ENCODE measurements at regions not wholly inside any gene's neighbourhood (a gene's known extent, or its start where the extent isn't known, plus 50 kb on each side); places are given as distances from the start of the nearest gene placed in this dataset.
A peak's percentile ranks its signal among the peaks of the same experiment; 100 is the strongest.

DNA sequence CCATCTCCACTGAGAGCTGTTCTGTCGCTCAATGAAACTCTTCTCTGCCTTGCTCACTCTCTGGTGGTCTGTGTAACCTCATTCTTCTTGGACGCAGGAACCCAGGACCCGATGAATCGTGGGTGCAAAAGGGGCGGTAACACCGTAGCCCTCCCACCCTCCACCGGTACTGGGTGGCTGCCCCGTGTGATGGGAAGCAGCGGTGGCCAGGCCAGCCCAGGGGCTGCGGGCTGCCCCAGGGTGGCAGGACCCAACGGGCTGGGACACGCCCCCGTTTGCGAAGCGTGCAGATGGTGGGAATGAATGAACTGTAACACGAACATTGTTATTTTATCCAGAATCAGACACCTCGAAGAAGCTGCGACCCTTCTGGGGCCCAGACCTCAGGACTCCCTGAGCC lies 92.3 kb upstream of the BACE2 start:
- DNase-seq: no peak

DNA sequence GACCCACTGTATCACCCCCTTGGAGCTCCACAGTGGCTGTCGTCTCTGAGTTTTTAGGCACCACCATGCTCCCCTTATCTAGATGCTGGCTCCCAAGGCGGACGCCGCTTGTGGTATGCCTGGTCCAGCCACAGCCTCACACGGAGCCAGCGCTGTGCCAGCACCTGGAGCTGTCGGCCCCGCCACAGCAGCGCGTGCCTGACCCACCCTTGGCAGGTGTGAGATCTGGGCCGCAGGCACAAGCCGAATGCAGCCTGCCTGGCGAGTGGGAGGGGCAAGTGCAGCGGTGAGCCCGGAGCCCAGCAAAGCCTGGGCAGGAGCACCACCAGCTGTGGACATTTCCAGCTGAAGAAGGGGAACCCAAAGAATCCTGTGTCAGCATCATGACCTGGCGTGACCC lies 91.9 kb upstream of the BACE2 start:
- no peak for DNase-seq

DNA sequence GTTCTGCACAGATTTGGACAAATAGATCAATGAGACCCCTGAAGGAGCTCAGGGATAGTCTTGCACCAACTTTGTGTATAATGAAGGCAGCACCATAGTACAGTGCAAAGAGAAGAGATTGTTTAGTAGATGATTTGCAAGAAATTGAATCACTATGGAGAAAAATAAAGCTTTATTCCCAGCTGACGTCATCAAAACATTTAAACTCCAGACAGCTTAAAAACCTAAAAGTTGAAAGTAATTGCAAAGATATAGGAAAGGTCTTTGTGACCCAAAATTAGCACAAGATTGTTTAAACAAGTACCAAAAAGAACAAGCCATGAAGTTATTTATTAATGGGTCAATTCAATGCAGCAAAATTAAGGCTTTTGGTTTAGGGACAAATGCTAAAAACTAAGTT lies 88.8 kb upstream of the BACE2 start:
- DNase-seq: no peak

DNA sequence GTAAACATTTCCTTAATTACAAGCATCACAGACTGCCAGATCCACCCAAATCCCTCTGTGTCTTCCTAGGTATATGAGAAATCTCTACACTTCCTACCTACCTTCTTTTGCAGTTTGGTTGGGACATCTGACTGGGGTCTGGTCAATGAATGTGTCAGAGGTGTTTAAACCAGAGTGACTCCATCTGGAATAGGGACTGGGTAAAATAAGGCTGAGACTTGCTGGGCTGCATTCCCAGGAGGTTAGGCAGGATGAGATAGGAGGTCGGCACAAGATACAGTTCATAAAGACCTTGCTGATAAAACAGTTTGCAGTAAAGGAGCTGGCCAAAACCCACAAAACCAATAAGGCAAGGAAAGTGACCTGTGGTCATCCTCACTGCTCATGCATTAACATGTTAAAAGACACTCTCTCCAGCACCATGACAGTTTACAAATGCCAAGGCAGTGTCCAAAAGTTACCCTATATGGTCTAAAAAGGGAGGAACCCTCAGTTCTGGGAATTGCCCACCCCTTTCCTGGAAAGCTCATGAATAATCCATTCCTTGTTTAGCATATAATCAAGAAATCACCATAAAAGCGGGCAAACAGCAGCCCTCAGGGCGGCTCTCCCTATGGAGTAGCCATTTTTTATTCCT lies 87.4 kb upstream of the BACE2 start:
- no peak for DNase-seq

DNA sequence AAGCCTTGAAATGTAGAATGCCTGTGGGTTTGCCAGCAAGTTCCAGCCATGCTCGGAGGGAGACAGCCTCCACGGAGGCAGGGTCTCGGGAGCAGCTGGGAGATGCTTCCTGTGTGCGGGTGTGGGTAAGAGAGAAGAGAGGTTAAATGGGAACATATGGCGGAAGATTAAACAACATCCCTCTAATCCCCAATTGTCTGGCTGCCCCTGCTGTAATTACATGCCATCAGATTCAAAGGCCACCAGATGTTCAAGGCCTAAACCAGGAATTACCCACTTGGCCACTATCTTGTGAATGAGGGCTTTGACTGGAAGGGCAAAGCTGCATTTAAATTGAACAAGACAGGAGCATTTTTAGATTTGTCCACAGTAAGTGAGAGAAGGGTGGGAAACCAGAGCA lies 81.4 kb upstream of the BACE2 start:
- no peak for DNase-seq

DNA sequence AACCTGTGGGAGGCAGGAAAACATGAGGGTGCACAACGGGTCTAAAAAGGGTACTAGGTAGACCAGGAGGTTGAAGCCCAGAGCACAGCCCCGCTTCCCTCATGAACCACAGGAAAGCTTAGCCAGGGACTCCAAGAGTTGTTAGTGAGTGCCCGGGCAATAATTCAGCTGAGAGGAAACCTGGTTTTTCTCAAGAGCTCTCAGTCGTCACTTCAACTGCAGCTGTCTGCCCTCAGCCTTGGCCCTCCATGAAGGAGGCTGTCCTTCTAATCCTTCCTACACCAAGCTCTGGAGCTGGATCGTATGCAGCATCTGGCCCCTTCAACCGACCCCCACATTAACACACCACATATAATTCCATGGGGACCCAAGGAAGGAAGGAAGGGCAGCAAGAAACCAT lies 77.0 kb upstream of the BACE2 start:
- DNase-seq: no peak

DNA sequence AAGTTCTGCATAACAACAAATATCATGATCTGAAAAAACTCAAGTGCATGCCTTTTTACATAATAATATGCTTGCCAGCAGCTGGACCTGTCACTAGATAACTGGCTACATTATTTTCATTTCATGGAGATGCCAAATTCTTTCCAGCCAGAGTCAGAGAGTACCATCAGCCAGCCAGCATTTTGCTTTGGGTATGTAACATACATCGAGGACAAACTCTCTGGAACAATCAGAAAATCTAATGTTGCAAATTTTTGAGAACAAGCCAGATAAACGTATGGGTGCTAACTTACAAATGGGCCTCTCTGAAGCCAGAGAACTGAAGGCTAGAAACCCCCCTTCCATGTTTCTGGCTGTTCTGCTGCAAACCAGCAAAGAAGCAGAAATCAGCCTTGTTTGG lies 76.3 kb upstream of the BACE2 start:
- no peak for DNase-seq

DNA sequence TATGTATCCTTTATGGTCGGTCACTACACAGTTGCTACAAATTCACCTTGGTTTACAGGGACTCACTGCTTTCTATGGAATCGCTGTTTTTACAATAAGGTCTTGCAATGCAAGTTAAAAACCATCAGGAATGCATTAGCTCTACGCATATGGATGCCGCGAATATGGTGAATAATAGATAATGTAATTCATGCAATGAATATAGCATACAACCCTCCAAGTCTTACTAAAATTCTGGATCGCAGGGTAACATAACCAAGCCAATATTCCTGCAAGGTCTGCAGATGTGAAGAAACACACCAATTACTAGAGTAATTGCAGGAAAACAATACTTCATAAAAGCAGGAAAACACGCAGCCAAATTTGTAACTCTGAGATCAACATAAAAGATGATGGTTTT lies 75.6 kb upstream of the BACE2 start:
- no peak for DNase-seq

DNA sequence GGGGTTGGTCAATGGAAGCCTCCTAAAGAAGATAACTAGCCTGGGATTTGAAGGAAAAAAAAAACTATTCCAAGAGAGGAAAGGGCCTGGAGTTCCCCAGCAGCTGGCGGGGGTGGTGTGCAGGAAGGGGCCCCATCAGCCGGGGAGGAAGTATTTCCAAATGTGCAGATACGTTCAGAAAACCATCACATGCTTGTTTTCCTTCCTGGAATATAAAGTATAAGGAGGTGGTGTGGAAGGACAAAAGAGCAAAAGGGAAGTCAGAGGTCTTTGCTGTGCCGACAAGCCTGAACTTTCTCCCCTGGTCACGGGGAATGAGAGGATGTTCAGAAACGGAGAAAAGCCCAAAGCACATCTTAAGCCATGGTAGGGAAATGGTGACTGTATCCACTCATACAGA lies 72.0 kb upstream of the BACE2 start:
- no peak for DNase-seq

DNA sequence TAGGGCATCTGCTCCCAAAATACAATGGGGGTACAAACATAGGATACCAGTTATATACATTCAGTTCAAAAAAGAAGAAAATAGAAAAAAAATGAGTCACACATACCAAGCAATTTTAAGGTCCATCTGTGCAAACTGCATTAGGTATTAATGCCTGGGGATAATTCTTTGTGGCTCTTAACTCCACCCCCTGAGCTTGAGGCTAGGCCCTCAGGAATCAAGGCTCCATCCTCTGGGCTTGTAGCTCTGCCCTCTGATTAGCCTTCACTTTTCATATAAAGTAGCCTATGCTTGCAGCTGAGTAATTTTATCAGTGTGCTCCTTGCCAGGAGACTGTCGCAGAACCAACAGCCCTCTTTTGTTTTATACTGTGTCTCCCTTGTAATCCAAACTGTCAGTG lies 69.9 kb upstream of the BACE2 start:
- no peak for DNase-seq

DNA sequence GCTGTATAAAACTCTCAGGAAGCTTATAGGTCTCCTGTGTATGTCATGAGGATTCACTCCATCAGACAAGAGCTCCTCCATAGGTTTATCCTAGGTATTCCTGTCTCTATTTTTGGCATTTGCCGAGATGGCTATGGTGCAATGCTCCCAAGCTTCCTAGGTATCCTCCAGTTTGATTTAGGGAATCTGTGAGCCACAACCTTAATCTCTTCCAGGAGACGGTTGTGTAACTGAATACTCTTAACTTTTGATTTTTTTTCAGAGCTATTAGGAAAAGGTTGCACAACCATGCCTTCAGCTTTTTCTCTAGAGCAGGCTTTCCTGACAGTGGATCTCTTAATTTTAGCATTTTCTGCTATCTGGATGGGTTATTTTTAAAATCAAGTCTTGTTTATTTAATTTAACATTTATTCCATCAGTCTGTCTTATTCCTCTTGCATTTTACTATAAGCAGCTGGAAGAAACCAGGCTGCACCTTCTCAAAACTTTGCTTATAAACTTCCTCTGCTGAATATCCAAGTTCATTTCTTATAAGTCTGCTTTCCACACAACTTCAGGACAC lies 69.4 kb upstream of the BACE2 start:
- DNase-seq: no peak

DNA sequence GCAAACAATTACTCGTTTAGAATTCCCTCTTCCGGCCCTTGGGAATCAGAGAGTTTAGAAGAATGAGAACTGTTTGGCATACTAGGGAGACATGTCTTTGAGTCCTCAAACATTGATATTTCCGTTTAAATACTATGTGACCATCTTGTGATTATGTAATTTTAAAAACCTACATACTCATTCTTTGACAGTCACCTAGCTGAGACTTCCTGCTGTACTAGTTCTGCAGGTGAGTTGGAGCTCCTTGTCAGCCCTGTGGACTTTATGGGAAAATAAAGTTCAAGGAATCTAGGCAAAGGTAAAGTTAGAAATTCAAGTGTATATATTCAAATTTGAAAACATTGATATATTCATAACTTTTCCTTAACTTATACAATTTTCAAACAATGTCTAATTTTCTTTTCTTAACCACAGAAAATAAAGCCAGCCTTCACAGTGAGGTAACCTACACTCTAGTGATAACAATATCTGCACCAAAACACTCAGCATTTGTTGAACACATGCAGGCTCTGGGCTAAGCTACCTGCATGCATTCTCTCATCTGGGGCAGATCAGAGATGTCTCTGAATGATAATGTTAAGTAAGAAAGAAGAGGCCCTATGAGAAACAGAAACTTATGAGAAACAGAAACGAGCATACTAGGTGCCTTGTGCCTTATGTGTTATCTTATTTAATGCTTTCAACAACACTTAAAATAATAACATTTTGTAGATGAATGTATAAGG lies 67.0 kb upstream of the BACE2 start:
- DNase-seq: no peak

DNA sequence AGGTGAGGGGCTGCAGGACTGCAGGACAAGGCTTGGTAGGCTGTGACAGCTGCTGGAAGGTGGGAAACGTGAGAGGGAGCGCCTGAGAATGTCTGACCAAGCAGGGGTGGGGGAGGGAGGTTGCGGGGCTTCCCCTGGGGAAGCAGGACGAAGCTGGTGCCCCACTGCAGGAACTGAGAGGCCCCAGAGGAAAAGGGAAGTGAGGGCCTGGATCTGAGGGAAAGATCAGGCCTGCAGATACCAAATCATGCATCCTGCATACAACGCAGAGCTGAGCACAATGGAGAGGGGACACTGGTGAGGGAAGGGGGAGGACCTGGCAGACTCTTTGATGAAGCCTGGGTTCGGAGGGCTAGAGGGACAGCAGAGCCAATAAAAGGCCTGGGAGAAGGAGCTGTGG lies 65.7 kb upstream of the BACE2 start:
- DNase-seq: peak in 1 of 58 donors; percentile 0

DNA sequence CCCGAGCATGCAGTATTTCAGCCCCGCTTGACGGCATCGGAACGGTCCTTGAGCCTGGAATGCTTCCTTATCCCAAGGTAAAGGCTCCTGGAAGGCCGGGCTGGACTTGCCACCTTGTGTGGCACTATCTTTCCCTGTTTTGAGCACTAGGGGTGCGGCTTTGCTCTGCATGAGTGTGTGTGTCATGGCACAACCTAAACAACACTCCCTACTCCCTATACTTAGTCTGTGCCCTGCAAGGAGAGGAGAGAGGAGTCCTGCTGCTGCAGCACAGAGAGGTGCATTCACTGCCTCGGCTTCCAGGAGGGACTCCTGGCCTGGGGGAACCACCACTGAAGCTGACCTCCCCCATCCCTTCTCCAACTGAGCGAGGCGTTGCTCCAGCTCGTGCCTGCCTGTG lies 60.4 kb upstream of the BACE2 start:
- no peak for DNase-seq

DNA sequence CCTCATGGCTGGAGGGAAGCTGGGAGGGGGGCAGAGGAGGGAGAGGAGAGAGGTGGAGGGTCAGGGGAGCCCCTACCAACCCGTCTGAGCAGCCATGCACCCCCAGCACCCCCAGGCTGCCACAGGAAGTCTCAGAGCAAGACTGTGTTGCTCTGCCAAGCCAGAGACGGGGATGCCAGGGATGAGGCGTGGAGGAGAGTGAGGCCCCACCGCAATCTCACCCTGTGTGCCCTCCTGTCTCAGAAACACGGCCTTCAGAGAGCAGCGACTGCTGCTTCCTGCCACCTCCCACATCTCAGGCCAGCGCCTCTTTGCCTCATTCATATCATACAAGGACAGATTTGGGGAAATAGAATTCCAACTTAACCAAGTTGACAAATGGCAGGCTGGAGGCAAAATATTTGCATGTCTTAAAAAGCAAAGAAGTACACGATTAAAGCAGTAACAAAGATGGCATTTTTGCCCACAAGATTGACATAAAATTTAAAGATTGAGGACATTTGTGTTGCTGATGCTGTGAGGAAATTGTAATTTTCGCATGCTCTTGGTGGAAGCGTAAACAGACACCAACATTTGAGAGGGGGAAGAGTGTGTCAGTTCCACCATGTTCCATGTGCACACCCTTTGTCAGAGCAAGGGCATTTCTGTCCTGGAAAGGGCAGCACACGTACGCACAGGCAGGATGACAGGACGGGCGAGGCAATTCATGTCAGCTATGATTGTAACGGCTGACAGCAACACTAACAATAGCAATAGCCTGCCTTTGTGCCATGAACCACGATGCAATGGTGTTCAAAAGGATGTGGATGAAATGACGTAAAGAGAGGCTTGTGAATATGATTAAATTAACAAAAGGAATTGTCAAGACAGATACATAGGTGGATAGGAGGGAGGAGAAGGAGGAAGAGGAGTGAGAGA lies 59.0 kb upstream of the BACE2 start:
- no peak for DNase-seq

DNA sequence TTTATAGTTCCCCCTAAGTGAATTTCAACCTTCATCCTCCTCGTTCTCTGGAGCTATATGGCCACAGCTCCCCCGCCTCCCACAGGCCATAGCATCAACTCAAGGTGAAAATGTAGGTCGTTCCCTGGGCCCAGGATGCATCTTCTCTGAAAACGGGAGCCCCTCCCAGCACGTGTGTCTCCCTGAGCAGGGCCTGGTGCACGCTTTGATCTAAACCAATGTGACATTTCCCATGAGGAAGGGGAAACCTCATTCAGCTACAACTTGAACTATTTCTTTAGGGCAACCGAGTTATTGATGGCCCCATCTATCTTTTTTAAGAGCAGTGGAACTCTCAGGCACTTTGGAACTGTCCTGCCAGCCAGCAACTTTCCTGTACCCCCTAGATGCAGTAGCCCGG lies 57.8 kb upstream of the BACE2 start:
- no peak for DNase-seq

DNA sequence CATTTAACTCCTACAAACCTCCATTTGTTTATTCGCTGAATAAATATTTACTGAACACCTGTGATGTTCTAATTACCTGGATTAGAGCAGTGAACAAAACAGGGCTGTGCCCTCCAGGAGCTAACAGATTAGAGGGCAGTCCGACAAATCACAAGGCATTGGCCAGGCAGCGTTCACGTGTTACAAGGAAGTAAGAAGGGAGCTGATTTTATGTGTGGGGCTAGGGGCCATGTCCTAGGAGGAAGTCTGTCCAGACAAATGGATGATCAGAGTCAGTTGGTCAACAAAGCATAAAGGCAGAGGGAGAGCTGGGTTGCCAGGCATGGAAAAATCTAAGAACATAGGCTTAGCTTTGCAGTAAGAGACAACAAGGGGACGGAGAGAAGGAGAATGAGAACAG lies 57.3 kb upstream of the BACE2 start:
- DNase-seq: no peak

DNA sequence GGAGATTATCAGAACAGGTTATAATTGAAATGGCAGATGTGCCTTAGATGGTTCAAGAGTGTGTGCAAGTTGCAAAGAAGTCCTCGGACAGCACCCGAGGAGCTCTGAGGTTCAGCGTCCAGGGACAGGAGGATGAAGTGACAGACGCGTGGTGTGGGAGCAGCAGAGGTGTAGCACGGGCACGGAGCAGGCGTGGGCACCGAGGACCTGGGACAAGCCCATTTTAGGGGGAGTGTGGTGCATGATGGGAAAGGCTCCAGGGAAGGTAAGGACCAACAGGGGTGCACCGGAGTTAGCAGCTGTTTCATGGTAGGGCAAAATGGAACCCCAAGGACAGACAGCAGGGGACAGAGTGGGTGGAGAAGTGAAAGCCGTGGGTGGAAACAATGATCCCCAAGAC lies 56.3 kb upstream of the BACE2 start:
- DNase-seq: no peak

DNA sequence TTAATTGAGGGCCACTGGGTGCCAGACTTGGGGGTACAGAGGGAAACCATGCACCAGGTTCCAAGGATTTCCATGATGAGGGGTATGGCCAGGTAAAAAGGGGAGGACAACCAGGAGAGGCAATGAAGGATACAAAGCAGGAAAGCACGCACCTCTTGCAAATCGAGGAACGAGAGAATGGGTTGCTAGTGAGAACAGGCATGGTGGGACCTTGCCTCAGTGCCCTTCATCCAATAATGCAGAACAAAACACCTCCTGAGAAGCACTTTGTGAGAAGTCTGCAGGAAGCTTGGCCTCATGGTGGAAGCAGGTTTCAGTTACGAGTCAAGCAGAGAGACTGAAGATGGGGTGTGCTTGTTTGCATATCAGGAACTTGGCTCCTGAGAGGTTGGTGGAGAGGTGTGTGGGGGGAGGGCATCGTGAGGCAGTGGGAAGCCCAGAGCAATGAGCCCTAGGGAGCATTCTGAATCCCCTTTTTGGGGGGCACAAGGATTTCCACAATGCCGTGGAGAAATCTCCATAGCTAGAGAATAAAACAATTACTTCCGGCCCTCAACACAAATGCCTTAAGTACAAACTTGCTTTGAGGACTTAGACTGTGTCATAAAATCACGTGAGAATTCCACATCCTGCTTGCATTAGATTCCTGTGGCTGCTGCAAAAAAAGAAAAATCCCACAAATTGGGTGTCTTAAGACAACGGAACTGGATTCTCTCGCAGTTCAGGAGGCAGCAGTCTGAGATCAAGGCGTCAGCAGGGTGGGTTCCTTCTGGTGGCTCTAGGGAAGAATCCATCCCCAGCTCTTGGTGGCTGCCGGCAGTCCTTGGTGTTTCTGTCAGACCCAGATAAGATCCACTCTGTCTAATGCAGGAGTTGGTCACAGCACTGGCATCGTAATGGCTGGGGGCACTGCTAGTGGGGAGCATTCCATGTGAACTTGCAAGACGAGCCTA lies 54.9 kb upstream of the BACE2 start:
- DNase-seq: peak in 6 of 58 donors; percentile 4 to 16 (median 14)

DNA sequence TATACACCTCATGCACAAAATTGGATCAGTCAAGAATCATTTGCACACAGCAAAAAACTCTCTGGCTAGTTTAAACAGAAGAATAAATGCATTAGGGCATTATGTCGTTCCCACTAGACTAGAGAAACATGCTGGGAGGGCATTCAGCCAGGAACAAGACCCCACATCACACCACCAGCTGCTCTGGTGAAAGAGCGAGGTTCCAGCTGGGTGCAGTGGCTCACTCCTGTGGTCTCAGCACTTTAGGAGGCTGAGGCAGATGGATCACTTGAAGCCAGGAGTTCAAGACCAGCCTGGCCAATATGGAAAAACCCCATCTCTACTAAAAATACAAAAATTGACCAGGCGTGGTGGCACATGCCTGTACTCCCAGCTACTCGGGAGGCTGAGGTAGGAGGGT lies 52.1 kb upstream of the BACE2 start:
- no peak for DNase-seq
